H1 (cell line): ENCODE measurements at regions not wholly inside any gene's neighbourhood (a gene's known extent, or its start where the extent isn't known, plus 50 kb on each side); places are given as distances from the start of the nearest gene placed in this dataset.

Source experiments
- CHD7 ChIP-seq: fragments of 300-600 bp; sonication (generic); IDR thresholded peaks from 2 replicates; pipeline ENCODE4 v1.7.1; 2012; ENCODE audit warnings: low read length, moderate library complexity, mild to moderate bottlenecking, inconsistent platforms; ENCODE audit not compliant: insufficient replicate concordance
- SP2 ChIP-seq: IDR thresholded peaks from 2 replicates; pipeline ENCODE4 v1.6.1; 2012; ENCODE audit warnings: mild to moderate bottlenecking, low read length, inconsistent platforms
- TCF12 ChIP-seq: IDR thresholded peaks from 2 replicates; pipeline ENCODE4 v1.6.1; 2011; ENCODE audit warnings: low read depth, mild to moderate bottlenecking, low read length

GRCh38 chr3:28124882-28125281, 116.5 kb upstream of the CMC1 start (continued):
- no peak for TF ChIP-seq CHD7
- no peak for TF ChIP-seq TCF12
- TF ChIP-seq SP2: no peak
- TF ChIP-seq, all 59 proteins: peak for 0
